ENCODE measurements at regions not wholly inside any gene's neighbourhood (a gene's known extent, or its start where the extent isn't known, plus 50 kb on each side); places are given as distances from the start of the nearest gene placed in this dataset.

DNA sequence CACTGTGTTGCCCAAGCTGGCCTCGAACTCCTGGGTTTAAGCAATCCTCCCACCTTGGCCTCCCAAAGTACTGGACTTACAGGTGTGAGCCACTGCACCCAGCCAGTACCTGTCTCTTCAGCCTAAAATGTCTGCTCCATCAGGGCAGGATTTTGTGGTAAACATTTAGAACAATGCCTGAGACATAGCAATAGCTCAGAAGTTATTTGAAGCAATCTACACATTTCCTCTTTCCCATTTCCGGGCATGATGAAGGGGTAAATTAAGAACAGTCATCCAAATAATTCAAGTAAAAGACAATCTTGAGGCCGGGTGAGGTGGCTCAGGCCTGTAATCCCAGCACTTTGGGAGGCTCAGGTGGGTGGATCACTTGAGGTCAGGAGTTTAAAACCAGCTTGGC lies 69.0 kb upstream of the ZNF217 start:
- intact Hi-C loops (cut with DNase I): no loop called here
- H3K36me3 ChIP-seq (replicated peaks in 1 of 2): no peaks in the 10 kb centered on the region

DNA sequence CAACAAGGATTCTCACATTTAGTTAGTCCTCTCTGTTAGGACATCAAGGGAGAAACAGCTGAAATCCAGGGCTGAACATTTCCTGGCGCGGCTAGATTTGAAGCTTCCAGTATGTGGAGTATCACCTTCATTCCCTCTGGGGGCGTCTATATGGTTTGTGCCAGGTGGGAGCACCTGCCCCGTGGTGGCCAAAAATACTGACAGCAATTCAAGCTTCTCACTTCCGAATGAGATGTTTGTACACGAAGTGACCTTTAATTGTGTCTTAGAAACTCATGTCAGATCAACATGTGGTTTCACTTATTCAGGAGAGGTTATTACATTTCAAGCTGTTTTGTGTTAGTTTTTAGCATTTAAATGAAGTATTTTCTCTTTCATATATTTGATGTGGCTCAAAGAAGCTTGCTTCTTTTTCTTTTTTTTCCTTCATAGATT lies 67.3 kb upstream of the ZNF217 start:
- Histone ChIP-seq H3K4me3 (no peak overlapping the region), H3K4me1 (replicated peaks in 1 of 2) (peaks cover 11 to 26% of the 10 kb centered on the region in 2 donors), H3K27ac (peak overlapping the region in 2 of 5 donors; percentile 64 to 72), H3K36me3 (replicated peaks in 1 of 2) (no peaks in the 10 kb centered on the region), H3K9me3 (replicated peaks in 1 of 3) (no peaks in the 10 kb centered on the region), H3K27me3 (no peaks in the 10 kb centered on the region)
- WGBS, 4 donors: 65 to 75% (median 69%) methylated on average over 6 of the region's 6 CpGs
- DNase-seq: no peak
- intact Hi-C loops (cut with DNase I): no loop called here
- TF ChIP-seq, protein P1, sequence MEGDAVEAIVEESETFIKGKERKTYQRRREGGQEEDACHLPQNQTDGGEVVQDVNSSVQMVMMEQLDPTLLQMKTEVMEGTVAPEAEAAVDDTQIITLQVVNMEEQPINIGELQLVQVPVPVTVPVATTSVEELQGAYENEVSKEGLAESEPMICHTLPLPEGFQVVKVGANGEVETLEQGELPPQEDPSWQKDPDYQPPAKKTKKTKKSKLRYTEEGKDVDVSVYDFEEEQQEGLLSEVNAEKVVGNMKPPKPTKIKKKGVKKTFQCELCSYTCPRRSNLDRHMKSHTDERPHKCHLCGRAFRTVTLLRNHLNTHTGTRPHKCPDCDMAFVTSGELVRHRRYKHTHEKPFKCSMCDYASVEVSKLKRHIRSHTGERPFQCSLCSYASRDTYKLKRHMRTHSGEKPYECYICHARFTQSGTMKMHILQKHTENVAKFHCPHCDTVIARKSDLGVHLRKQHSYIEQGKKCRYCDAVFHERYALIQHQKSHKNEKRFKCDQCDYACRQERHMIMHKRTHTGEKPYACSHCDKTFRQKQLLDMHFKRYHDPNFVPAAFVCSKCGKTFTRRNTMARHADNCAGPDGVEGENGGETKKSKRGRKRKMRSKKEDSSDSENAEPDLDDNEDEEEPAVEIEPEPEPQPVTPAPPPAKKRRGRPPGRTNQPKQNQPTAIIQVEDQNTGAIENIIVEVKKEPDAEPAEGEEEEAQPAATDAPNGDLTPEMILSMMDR (IDR thresholded peaks at IDR 0.05): no peak
- no peak for TF ChIP-seq POLR2A (IDR thresholded peaks at IDR 0.05)

More for the DNA sequence above, 69.0 kb upstream of the ZNF217 start:
- TF ChIP-seq POLR2A (IDR thresholded peaks at IDR 0.05): no peak
- TF ChIP-seq, protein P1 (IDR thresholded peaks at IDR 0.05): no peak
- no peaks in the 10 kb centered on the region for H3K27me3 ChIP-seq
- H3K27ac ChIP-seq: no peak overlapping the region
- 68 to 73% (median 71%) methylated on average over 3 of the region's 3 CpGs for WGBS, 4 donors
- H3K4me1 ChIP-seq (replicated peaks in 1 of 2): peaks cover 0 to 13% of the 10 kb centered on the region in 2 donors
- DNase-seq: peak in 1 of 7 donors; percentile 18
- H3K4me3 ChIP-seq: no peak overlapping the region
- H3K9me3 ChIP-seq (replicated peaks in 1 of 3): no peaks in the 10 kb centered on the region

DNA sequence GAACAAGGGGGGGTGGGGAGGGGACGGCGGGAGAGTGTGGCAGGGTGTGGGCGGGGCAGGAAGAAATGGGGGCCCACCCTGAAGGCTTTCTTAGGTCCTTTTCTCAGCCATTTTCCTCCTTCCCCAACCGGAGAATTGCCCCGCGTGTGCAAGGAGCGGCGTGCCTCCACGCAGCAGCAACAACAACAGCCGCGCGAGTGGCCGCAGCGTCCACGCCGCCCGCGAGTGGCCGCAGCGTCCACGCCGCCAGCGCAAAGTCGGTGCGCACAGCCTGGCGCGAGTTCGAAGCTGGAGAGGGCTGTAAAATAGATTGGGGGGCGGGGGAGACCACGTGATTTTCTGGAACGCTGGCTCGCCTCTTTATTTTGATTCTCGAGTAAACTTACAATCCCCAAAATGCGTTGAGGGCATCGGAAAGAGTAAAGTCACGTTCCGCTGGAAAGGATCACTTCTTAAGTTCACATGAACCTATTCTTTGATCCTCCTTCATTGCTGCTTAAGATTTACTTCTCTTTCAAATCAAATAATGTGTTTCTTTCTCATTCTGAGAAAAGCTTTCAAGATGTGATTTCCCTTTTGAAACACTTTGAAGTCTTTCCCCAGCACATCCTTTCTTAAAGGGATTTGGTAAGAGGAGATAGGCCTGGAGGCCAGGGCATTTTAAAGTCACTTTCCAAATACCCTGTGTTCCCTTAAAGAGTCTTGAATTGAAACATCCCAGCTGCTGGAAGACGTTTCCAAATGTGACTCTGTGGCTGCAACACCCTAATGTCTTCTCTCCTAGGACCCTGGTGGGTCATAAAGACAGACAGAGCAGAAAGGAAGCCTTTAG lies 66.7 kb upstream of the ZNF217 start:
- Histone ChIP-seq H3K4me1 (replicated peaks in 1 of 2) (peaks cover 15 to 33% of the 10 kb centered on the region in 2 donors), H3K36me3 (replicated peaks in 1 of 2) (no peaks in the 10 kb centered on the region), H3K27ac (peak overlapping the region in 4 of 5 donors; percentile 15 to 72 (median 64)), H3K9me3 (replicated peaks in 1 of 3) (no peaks in the 10 kb centered on the region), H3K27me3 (no peaks in the 10 kb centered on the region), H3K4me3 (peak overlapping the region in 2 of 4 donors; percentile 54 to 63)
- no peak for TF ChIP-seq POLR2A (IDR thresholded peaks at IDR 0.05)
- TF ChIP-seq, protein P1 (IDR thresholded peaks at IDR 0.05): no peak
- 6 to 16% (median 9%) methylated on average over 30 to 38 of the region's 38 CpGs for WGBS, 4 donors
- peak in 3 of 7 donors; percentile 5 to 26 (median 20) for DNase-seq
- intact Hi-C loops (cut with DNase I): no loop called here

DNA sequence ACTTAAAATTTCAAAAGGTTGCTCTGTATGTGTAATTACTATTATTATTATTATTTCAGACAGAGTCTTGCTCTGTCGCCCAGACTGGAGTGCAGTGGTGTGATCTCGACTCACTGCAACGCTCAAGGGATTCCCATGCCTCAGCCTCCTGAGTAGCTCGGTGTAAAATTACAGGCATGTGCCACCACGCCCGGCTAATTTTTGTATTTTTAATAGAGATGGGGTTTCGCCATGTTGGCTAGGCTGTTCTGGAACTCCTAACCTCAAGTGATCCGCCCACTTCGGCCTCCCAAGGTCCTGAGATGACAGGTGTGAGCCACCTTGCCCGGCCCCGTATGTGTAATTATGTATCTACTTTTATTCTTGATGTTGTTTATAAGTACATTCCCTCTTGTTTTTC lies 65.3 kb upstream of the ZNF217 start:
- peaks cover 25 to 46% of the 10 kb centered on the region in 2 donors for H3K4me1 ChIP-seq (replicated peaks in 1 of 2)
- 94 to 98% (median 96%) methylated on average over 11 of the region's 11 CpGs for WGBS, 4 donors

More for the DNA sequence above, 65.3 kb upstream of the ZNF217 start:
- Histone ChIP-seq H3K4me3 (no peak overlapping the region), H3K27me3 (no peaks in the 10 kb centered on the region), H3K36me3 (replicated peaks in 1 of 2) (no peaks in the 10 kb centered on the region), H3K27ac (no peak overlapping the region), H3K9me3 (replicated peaks in 1 of 3) (no peaks in the 10 kb centered on the region)
- no peak for DNase-seq
- TF ChIP-seq, protein P1 (IDR thresholded peaks at IDR 0.05): no peak
- TF ChIP-seq POLR2A (IDR thresholded peaks at IDR 0.05): no peak
- intact Hi-C loops (cut with DNase I): no loop called here

All from adrenal gland (tissue), 9 donors.